ENCODE measurements at regions not wholly inside any gene's neighbourhood (a gene's known extent, or its start where the extent isn't known, plus 50 kb on each side); places are given as distances from the start of the nearest gene placed in this dataset.

GRCh38 chr9:7227951-7228350, 470.2 kb downstream of the KDM4C start:
- Histone ChIP-seq H3K9ac (ENCODE audit: low read depth, low read length) (no peak overlapping the region), H3K27me3 (ENCODE audit: control insufficient read depth, insufficient read depth, low read length) (no peaks in the 10 kb centered on the region), H3K9me3 (ENCODE audit: control insufficient read depth, insufficient read depth, low read length) (no peaks in the 10 kb centered on the region), H3K4me3 (ENCODE audit: low read depth, low read length) (no peak overlapping the region), H3K27ac (ENCODE audit: low read depth, low read length) (no peak overlapping the region), H3K4me1 (ENCODE audit: control insufficient read depth, insufficient read depth, low read length) (no peaks in the 10 kb centered on the region), H3K36me3 (ENCODE audit: control insufficient read depth, insufficient read depth, low read length) (no peaks in the 10 kb centered on the region)

- H3K27ac ChIP-seq (ENCODE audit: low read depth, low read length), result no peak overlapping the region
- no peaks in the 10 kb centered on the region for H3K36me3 ChIP-seq (ENCODE audit: control insufficient read depth, insufficient read depth, low read length)
- H3K9ac ChIP-seq (ENCODE audit: low read depth, low read length), result no peak overlapping the region
- H3K4me3 ChIP-seq (ENCODE audit: low read depth, low read length), result no peak overlapping the region
- no peaks in the 10 kb centered on the region for H3K27me3 ChIP-seq (ENCODE audit: control insufficient read depth, insufficient read depth, low read length)
- no peaks in the 10 kb centered on the region for H3K4me1 ChIP-seq (ENCODE audit: control insufficient read depth, insufficient read depth, low read length)
- no peaks in the 10 kb centered on the region for H3K9me3 ChIP-seq (ENCODE audit: control insufficient read depth, insufficient read depth, low read length)
These were observed 468.4 kb downstream of the KDM4C start for GRCh38 chr9:7226007-7226640.

All from HUES48 (cell line).